Smooth muscle cell (in vitro differentiated cells): ENCODE measurements at regions not wholly inside any gene's neighbourhood (a gene's known extent, or its start where the extent isn't known, plus 50 kb on each side); places are given as distances from the start of the nearest gene placed in this dataset.
A peak's percentile ranks its signal among the peaks of the same experiment; 100 is the strongest.

Experiments
- DNase-seq: peaks from one replicate; lab custom pipeline; 2025; ENCODE audit not compliant: unreplicated experiment; lab: John Stamatoyannopoulos, UW
- H2AFZ ChIP-seq: fragments of 200-600 bp; sonication (generic); 2 replicates; pipeline ENCODE4 v1.6.0; 2016; ENCODE audit warnings: antibody characterized with exemption, low read depth, mild to moderate bottlenecking
- H3F3A ChIP-seq: fragments of 200-600 bp; sonication (generic); 2 replicates; pipeline ENCODE4 v1.6.0; 2017; ENCODE audit warnings: antibody characterized with exemption, low read depth
- H3K27ac ChIP-seq: fragments of 200-600 bp; sonication (generic); 2 replicates; pipeline ENCODE4 v1.5.1; 2016; ENCODE audit warnings: low read depth, mild to moderate bottlenecking
- H3K27me3 ChIP-seq: fragments of 200-600 bp; sonication (generic); 2 replicates; pipeline ENCODE4 v1.6.1; 2016; ENCODE audit warnings: low read depth, mild to moderate bottlenecking
- H3K36me3 ChIP-seq: fragments of 200-600 bp; sonication (generic); 2 replicates; pipeline ENCODE4 v1.5.1; 2016; ENCODE audit warnings: low read depth
- H3K4me1 ChIP-seq: fragments of 200-600 bp; sonication (generic); 2 replicates; pipeline ENCODE4 v1.5.1; 2016; ENCODE audit warnings: low read depth
- H3K4me2 ChIP-seq: fragments of 200-600 bp; sonication (generic); 2 replicates; pipeline ENCODE4 v1.6.0; 2016; ENCODE audit warnings: mild to moderate bottlenecking
- H3K4me3 ChIP-seq: fragments of 200-600 bp; sonication (generic); 2 replicates; pipeline ENCODE4 v1.5.1; 2016; ENCODE audit warnings: mild to moderate bottlenecking
- H3K79me2 ChIP-seq: fragments of 200-600 bp; sonication (generic); 2 replicates; pipeline ENCODE4 v1.6.0; 2016; ENCODE audit warnings: low read depth, mild to moderate bottlenecking
- H3K9ac ChIP-seq: fragments of 200-600 bp; sonication (generic); 2 replicates; pipeline ENCODE4 v1.6.0; 2016; ENCODE audit warnings: low read depth
- H3K9me3 ChIP-seq: fragments of 200-600 bp; sonication (generic); replicated peaks from 2 replicates; pipeline ENCODE4 v1.5.1; 2016; ENCODE audit warnings: low read depth
- H4K20me1 ChIP-seq: fragments of 200-600 bp; sonication (generic); 2 replicates; pipeline ENCODE4 v1.6.0; 2016; ENCODE audit warnings: low read depth
- CTCF ChIP-seq: fragments of 200-600 bp; sonication (generic); IDR thresholded peaks from 2 replicates; pipeline ENCODE4 v1.5.1; 2017; ENCODE audit warnings: borderline replicate concordance, mild to moderate bottlenecking, antibody characterized with exemption; ENCODE audit not compliant: insufficient read depth, poor library complexity, severe bottlenecking
- WGBS: methylation state at CpG from one replicate; pipeline ENCODE4 v1.1.7; 2016; ENCODE audit warnings: low lambda C conversion rate; 5-methylcytosine and 5-hydroxymethylcytosine counted together

GRCh38 chr9:107932046-107932445, 442.5 kb upstream of the KLF4 start:
- peaks cover 6% of the 10 kb centered on the region for H3F3A ChIP-seq
- peak overlapping the region; percentile 67 for H3K27ac ChIP-seq
- no peaks in the 10 kb centered on the region for H4K20me1 ChIP-seq
- no peak for TF ChIP-seq CTCF
- H3K79me2 ChIP-seq, result no peaks in the 10 kb centered on the region
- H3K4me1 ChIP-seq, result peaks cover 6% of the 10 kb centered on the region
- no peak for DNase-seq
- H3K4me3 ChIP-seq, result no peak overlapping the region
- 21% methylated on average over 1 of the region's 1 CpG for WGBS
- H2AFZ ChIP-seq, result no peak overlapping the region
- peak overlapping the region; percentile 73 for H3K4me2 ChIP-seq
- H3K9me3 ChIP-seq, result no peaks in the 10 kb centered on the region
- no peaks in the 10 kb centered on the region for H3K27me3 ChIP-seq
- H3K36me3 ChIP-seq, result no peaks in the 10 kb centered on the region
- H3K9ac ChIP-seq, result peak overlapping the region; percentile 40

- DNase-seq, result no peak
- H3K27ac ChIP-seq, result peak overlapping the region; percentile 67
- H3K27me3 ChIP-seq, result no peaks in the 10 kb centered on the region
- no peaks in the 10 kb centered on the region for H3K9me3 ChIP-seq
- H3F3A ChIP-seq, result peaks cover 6% of the 10 kb centered on the region
- H3K79me2 ChIP-seq, result no peaks in the 10 kb centered on the region
- TF ChIP-seq CTCF, result no peak
- H4K20me1 ChIP-seq, result no peaks in the 10 kb centered on the region
- H3K9ac ChIP-seq, result peak overlapping the region; percentile 13
- H3K36me3 ChIP-seq, result no peaks in the 10 kb centered on the region
- H3K4me3 ChIP-seq, result no peak overlapping the region
- peak overlapping the region; percentile 73 for H3K4me2 ChIP-seq
- peaks cover 6% of the 10 kb centered on the region for H3K4me1 ChIP-seq
- 31% methylated on average over 8 of the region's 8 CpGs for WGBS
- H2AFZ ChIP-seq, result no peak overlapping the region
Observed at GRCh38 chr9:107931071-107931715, 441.6 kb upstream of the KLF4 start.

GRCh38 chr9:107929443-107929842, 439.9 kb upstream of the KLF4 start:
- DNase-seq, result no peak
- Histone ChIP-seq H3K4me3 (no peak overlapping the region), H3F3A (peaks cover 6% of the 10 kb centered on the region), H3K27me3 (no peaks in the 10 kb centered on the region), H4K20me1 (no peaks in the 10 kb centered on the region), H3K27ac (no peak overlapping the region), H3K79me2 (no peaks in the 10 kb centered on the region), H3K9ac (no peak overlapping the region), H3K36me3 (no peaks in the 10 kb centered on the region), H2AFZ (no peak overlapping the region), H3K4me1 (peaks cover 6% of the 10 kb centered on the region), H3K4me2 (no peak overlapping the region), H3K9me3 (no peaks in the 10 kb centered on the region)
- no peak for TF ChIP-seq CTCF
- WGBS, result 84% methylated on average over 3 of the region's 3 CpGs
